HEK293 (cell line): ENCODE measurements at regions not wholly inside any gene's neighbourhood (a gene's known extent, or its start where the extent isn't known, plus 50 kb on each side); places are given as distances from the start of the nearest gene placed in this dataset.

ENCODE experiments used
- CTCF ChIA-PET: fragments of 350-600 bp; formaldehyde crosslinking; extraction: SDS; loops from one replicate; lab custom pipeline; 2021; ENCODE audit warnings: antibody characterized with exemption; lab: Yijun Ruan, JAX
- POLR2A ChIA-PET: fragments of 300-600 bp; formaldehyde crosslinking; extraction: SDS; loops from one replicate; lab custom pipeline; 2020; ENCODE audit warnings: antibody characterized with exemption, inconsistent platforms; lab: Yijun Ruan, JAX
- H3K27ac ChIP-seq: fragments of 200-500 bp; sonication (Bioruptor generic); 2 replicates; pipeline ENCODE4 v1.5.1; 2014; ENCODE audit warnings: low read depth, low read length, control low read depth, inconsistent platforms; ENCODE audit errors: extremely low read depth
- H3K36me3 ChIP-seq, 2 experiments: fragments of 200-500 bp in 1 of 2; sonication (Bioruptor generic) in 1 of 2; 1 replicate in 1 of 2; 2 replicates in 1 of 2; pipeline ENCODE4 v1.5.1; 2014 to 2017; ENCODE audit warnings: inconsistent platforms in 2 of 2, low read length in 2 of 2; ENCODE audit not compliant: control insufficient read depth in 2 of 2, insufficient read depth in 1 of 2
- H3K4me1 ChIP-seq: fragments of 200-500 bp; sonication (Bioruptor generic); 2 replicates; pipeline ENCODE4 v1.5.1; 2014; ENCODE audit warnings: mild to moderate bottlenecking, low read length, inconsistent platforms; ENCODE audit not compliant: control insufficient read depth, insufficient read depth
- H3K4me3 ChIP-seq: 2 replicates; pipeline ENCODE4 v1.5.1; 2011; ENCODE audit warnings: low read depth, mild to moderate bottlenecking, control low read depth, low read length, moderate library complexity
- H3K9me3 ChIP-seq: fragments of 200-500 bp; sonication (Bioruptor generic); 2 replicates; pipeline ENCODE4 v1.5.1; 2014; ENCODE audit warnings: low read depth, low read length, inconsistent platforms; ENCODE audit not compliant: control insufficient read depth, insufficient read depth
- ELK4 ChIP-seq: IDR thresholded peaks from 2 replicates; pipeline ENCODE4 v1.6.1; 2011; ENCODE audit warnings: mild to moderate bottlenecking, low read depth, low read length, borderline replicate concordance
- GLIS2 ChIP-seq: fragments of 450-650 bp; formaldehyde crosslinking; IDR thresholded peaks from 2 replicates; pipeline ENCODE4 v1.5.1; 2016; ENCODE audit warnings: missing biosample characterization, missing genetic modification characterization
- KLF10 ChIP-seq: fragments of 450-650 bp; IDR thresholded peaks from 2 replicates; pipeline ENCODE4 v1.5.1; 2018; ENCODE audit warnings: missing biosample characterization, mild to moderate bottlenecking, missing genetic modification characterization
- PRDM1 ChIP-seq: fragments of 450-650 bp; formaldehyde crosslinking; IDR thresholded peaks from 2 replicates; pipeline ENCODE4; 2016; ENCODE audit warnings: missing biosample characterization, missing genetic modification characterization
- TSHZ1 ChIP-seq: fragments of 450-650 bp; formaldehyde crosslinking; IDR thresholded peaks from 2 replicates; pipeline ENCODE4 v1.5.1; 2016; ENCODE audit warnings: missing biosample characterization, missing genetic modification characterization, borderline replicate concordance
- ZBTB6 ChIP-seq: fragments of 450-650 bp; formaldehyde crosslinking; IDR thresholded peaks from 2 replicates; pipeline ENCODE4 v1.5.1; 2017; ENCODE audit warnings: missing biosample characterization, missing genetic modification characterization
- ZFP41 ChIP-seq: fragments of 450-650 bp; formaldehyde crosslinking; IDR thresholded peaks from 2 replicates; pipeline ENCODE4 v1.5.1; 2016; ENCODE audit warnings: missing biosample characterization, missing genetic modification characterization, borderline replicate concordance
- ZNF10 ChIP-seq: fragments of 450-650 bp; formaldehyde crosslinking; IDR thresholded peaks from 2 replicates; pipeline ENCODE4 v1.5.1; 2017; ENCODE audit warnings: missing biosample characterization, missing genetic modification characterization
- ZNF112 ChIP-seq: fragments of 450-650 bp; formaldehyde crosslinking; IDR thresholded peaks from 2 replicates; pipeline ENCODE4 v1.5.0; 2017; ENCODE audit warnings: missing biosample characterization, missing genetic modification characterization
- ZNF211 ChIP-seq: fragments of 450-650 bp; formaldehyde crosslinking; IDR thresholded peaks from 2 replicates; pipeline ENCODE4 v1.5.1; 2016; ENCODE audit warnings: low read depth, missing biosample characterization, missing genetic modification characterization
- ZNF221 ChIP-seq: fragments of 450-650 bp; formaldehyde crosslinking; IDR thresholded peaks from 2 replicates; pipeline ENCODE4 v1.5.1; 2017; ENCODE audit warnings: missing biosample characterization, missing genetic modification characterization, borderline replicate concordance
- ZNF37A ChIP-seq: fragments of 450-650 bp; IDR thresholded peaks from 2 replicates; pipeline ENCODE4 v1.5.1; 2018; ENCODE audit warnings: missing biosample characterization, missing genetic modification characterization
- ZNF501 ChIP-seq: fragments of 450-650 bp; formaldehyde crosslinking; IDR thresholded peaks from 2 replicates; pipeline ENCODE4 v1.5.1; 2016; ENCODE audit warnings: missing biosample characterization, missing genetic modification characterization
- ZNF560 ChIP-seq: fragments of 450-650 bp; formaldehyde crosslinking; IDR thresholded peaks from 2 replicates; pipeline ENCODE4 v1.5.1; 2017; ENCODE audit warnings: missing biosample characterization, missing genetic modification characterization, borderline replicate concordance
- ZNF639 ChIP-seq: fragments of 450-650 bp; formaldehyde crosslinking; IDR thresholded peaks from 2 replicates; pipeline ENCODE4 v1.5.1; 2016; ENCODE audit warnings: missing biosample characterization, missing genetic modification characterization
- ZNF785 ChIP-seq: fragments of 450-650 bp; formaldehyde crosslinking; IDR thresholded peaks from 2 replicates; pipeline ENCODE4 v1.5.1; 2016; ENCODE audit warnings: missing biosample characterization, missing genetic modification characterization
- TF ChIP-seq, protein P1 (sequence below): fragments of 450-650 bp; formaldehyde crosslinking; IDR thresholded peaks from 2 replicates; pipeline ENCODE4 v1.5.1; 2017; ENCODE audit warnings: missing biosample characterization, missing genetic modification characterization
- TF ChIP-seq, protein P2 (sequence below): fragments of 450-650 bp; formaldehyde crosslinking; IDR thresholded peaks from 2 replicates; pipeline ENCODE4 v1.5.1; 2017; ENCODE audit warnings: missing biosample characterization, missing genetic modification characterization

DNA sequence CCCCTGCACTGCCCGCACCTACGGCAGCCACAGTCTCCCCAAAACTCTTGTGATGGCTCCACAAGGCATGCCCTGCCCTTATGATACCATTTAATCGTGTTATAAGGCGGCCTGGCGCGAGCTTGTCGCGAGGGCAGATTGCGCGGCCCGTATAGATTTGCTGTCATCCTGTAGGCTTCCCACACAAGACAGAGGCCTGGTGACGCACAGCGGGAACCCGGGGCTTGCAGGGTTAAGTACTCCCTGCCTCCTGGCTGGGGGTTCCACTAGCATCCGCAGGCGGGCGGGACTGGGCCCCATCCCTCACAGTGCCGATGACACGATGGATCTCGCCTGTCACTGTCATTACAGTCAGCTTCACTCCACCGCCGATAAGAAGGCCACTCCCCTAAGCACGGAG lies 364.9 kb upstream of the IRX2 start:
- no peaks in the 10 kb centered on the region for H3K9me3 ChIP-seq
- POLR2A ChIA-PET = no interaction called here
- no peak overlapping the region for H3K4me3 ChIP-seq
- no peak overlapping the region for H3K27ac ChIP-seq
- no peaks in the 10 kb centered on the region for H3K4me1 ChIP-seq
- TF ChIP-seq ZFP41 = no peak
- no peak for TF ChIP-seq GLIS2 (tag by site-specific recombination)
- no peak for TF ChIP-seq ZNF112 (tag by site-specific recombination)
- no peak for TF ChIP-seq PRDM1
- no peak for TF ChIP-seq ELK4
- TF ChIP-seq KLF10 (tag by site-specific recombination) = no peak
- TF ChIP-seq, protein P1, sequence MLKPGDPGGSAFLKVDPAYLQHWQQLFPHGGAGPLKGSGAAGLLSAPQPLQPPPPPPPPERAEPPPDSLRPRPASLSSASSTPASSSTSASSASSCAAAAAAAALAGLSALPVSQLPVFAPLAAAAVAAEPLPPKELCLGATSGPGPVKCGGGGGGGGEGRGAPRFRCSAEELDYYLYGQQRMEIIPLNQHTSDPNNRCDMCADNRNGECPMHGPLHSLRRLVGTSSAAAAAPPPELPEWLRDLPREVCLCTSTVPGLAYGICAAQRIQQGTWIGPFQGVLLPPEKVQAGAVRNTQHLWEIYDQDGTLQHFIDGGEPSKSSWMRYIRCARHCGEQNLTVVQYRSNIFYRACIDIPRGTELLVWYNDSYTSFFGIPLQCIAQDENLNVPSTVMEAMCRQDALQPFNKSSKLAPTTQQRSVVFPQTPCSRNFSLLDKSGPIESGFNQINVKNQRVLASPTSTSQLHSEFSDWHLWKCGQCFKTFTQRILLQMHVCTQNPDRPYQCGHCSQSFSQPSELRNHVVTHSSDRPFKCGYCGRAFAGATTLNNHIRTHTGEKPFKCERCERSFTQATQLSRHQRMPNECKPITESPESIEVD (tag by site-specific recombination) = no peak
- TF ChIP-seq, protein P2, sequence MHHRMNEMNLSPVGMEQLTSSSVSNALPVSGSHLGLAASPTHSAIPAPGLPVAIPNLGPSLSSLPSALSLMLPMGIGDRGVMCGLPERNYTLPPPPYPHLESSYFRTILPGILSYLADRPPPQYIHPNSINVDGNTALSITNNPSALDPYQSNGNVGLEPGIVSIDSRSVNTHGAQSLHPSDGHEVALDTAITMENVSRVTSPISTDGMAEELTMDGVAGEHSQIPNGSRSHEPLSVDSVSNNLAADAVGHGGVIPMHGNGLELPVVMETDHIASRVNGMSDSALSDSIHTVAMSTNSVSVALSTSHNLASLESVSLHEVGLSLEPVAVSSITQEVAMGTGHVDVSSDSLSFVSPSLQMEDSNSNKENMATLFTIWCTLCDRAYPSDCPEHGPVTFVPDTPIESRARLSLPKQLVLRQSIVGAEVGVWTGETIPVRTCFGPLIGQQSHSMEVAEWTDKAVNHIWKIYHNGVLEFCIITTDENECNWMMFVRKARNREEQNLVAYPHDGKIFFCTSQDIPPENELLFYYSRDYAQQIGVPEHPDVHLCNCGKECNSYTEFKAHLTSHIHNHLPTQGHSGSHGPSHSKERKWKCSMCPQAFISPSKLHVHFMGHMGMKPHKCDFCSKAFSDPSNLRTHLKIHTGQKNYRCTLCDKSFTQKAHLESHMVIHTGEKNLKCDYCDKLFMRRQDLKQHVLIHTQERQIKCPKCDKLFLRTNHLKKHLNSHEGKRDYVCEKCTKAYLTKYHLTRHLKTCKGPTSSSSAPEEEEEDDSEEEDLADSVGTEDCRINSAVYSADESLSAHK (tag by site-specific recombination) = no peak
- no peak for TF ChIP-seq ZNF560 (tag by site-specific recombination)
- no peak for TF ChIP-seq ZNF10
- TF ChIP-seq ZNF211 (tag by site-specific recombination) = no peak
- TF ChIP-seq ZNF221 (tag by site-specific recombination) = no peak
- no peak for TF ChIP-seq ZNF785 (tag by site-specific recombination)
- TF ChIP-seq ZNF639 = no peak
- TF ChIP-seq ZNF37A (tag by site-specific recombination) = no peak
- TF ChIP-seq ZNF501 (tag by site-specific recombination) = no peak
- TF ChIP-seq TSHZ1 = no peak
- no peak for TF ChIP-seq ZBTB6
- CTCF ChIA-PET = no interaction called here
- H3K36me3 ChIP-seq = no peaks in the 10 kb centered on the region
